ENCODE measurements at regions not wholly inside any gene's neighbourhood (a gene's known extent, or its start where the extent isn't known, plus 50 kb on each side); places are given as distances from the start of the nearest gene placed in this dataset.

DNA sequence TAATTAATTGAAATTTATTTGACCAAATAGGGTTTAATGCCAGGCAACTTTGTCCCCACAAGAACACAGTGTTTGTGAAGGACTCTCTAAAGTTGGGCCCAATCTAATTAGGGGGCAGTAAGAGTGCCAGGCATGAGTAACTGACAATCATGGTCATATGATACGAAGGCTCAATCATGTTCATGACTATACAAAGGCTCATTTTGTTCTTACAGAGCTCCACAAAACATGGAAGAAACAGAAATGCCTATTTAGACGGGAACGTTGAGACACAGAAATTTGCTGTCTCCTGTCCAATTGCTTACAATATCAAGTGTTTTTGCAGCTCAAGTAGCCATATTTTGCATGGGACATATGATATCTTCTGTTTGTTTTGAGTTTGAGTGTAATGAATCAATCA lies 391.1 kb downstream of the SI start:
- intact Hi-C loops (cut with micrococcal nuclease) = no loop called here
- no peak for ATAC-seq
- Histone ChIP-seq H3K27ac (ENCODE audit: low read depth, low read length) (no peak overlapping the region), H3K4me1 (ENCODE audit: control insufficient read depth in 1 of 2, insufficient read depth in 2 of 2, low read length in 2 of 2) (no peaks in the 10 kb centered on the region), H3K79me2 (ENCODE audit: insufficient read depth, low read length) (no peaks in the 10 kb centered on the region), H3K4me2 (ENCODE audit: low read length) (no peak overlapping the region), H3K9me3 (ENCODE audit: control insufficient read depth in 1 of 2, insufficient read depth in 1 of 2, low read depth in 1 of 2, low read length in 2 of 2) (no peaks in the 10 kb centered on the region), H3K9me2 (ENCODE audit: insufficient read depth) (no peaks in the 10 kb centered on the region), H3K27me3 (ENCODE audit: insufficient read depth, low read length) (no peaks in the 10 kb centered on the region), H4K20me1 (ENCODE audit: insufficient read depth) (no peaks in the 10 kb centered on the region), H3K9ac (ENCODE audit: low read length) (no peak overlapping the region), H2AFZ (ENCODE audit: low read depth, low read length, poor library complexity, severe bottlenecking) (no peak overlapping the region), H3K36me3 (ENCODE audit: control insufficient read depth in 1 of 2, insufficient read depth in 2 of 2, low read length in 2 of 2) (no peaks in the 10 kb centered on the region), H3K4me3 (replicated peaks in 1 of 2; ENCODE audit: low read depth in 1 of 2, low read length in 2 of 2) (no peak overlapping the region)
- no peak for DNase-seq (ENCODE audit: low read depth, low spot score)
- RAD21 ChIA-PET (ENCODE audit: low non-redundant PET in 1 of 2, low total read pairs in 2 of 2, uncharacterized antibody in 2 of 2, unreplicated experiment in 2 of 2) = no interaction called here
- POLR2A ChIA-PET = no interaction called here
- CTCF ChIA-PET = no interaction called here
- BruUV-seq (replicated peaks) = no TSS peak
- TF ChIP-seq POLR2AphosphoS5 (IDR thresholded peaks at IDR 0.05; ENCODE audit: low read depth, low read length) = no peak
- TF ChIP-seq MAX (IDR thresholded peaks at IDR 0.05) = no peak
- TF ChIP-seq FOSL1 (IDR thresholded peaks at IDR 0.05; ENCODE audit: low read depth) = no peak

- no peak for ATAC-seq
- TF ChIP-seq EZH2 (IDR thresholded peaks at IDR 0.05) (no peak), CEBPB (IDR thresholded peaks at IDR 0.05; ENCODE audit: low read depth) (no peak), ZBTB33 (IDR thresholded peaks at IDR 0.05; ENCODE audit: extremely low read depth, insufficient replicate concordance, low read length) (no peak), ELF1 (IDR thresholded peaks at IDR 0.05; ENCODE audit: borderline replicate concordance, low read depth) (no peak), RAD21 (IDR thresholded peaks at IDR 0.05; ENCODE audit: low read depth) (no peak), JUND (IDR thresholded peaks at IDR 0.05) (no peak)
- TF ChIP-seq, protein P1, sequence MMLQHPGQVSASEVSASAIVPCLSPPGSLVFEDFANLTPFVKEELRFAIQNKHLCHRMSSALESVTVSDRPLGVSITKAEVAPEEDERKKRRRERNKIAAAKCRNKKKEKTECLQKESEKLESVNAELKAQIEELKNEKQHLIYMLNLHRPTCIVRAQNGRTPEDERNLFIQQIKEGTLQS (IDR thresholded peaks at IDR 0.05) = no peak
- no TSS peak for BruUV-seq (replicated peaks)
Observed at GRCh38 chr3:164683489-164683888, 394.8 kb downstream of the SI start.

More at GRCh38 chr3:164683489-164683888, 394.8 kb downstream of the SI start:
- Histone ChIP-seq H3K4me1 (ENCODE audit: control insufficient read depth in 1 of 2, insufficient read depth in 2 of 2, low read length in 2 of 2) (no peaks in the 10 kb centered on the region), H3K9ac (ENCODE audit: low read length) (no peak overlapping the region), H3K9me3 (ENCODE audit: control insufficient read depth in 1 of 2, insufficient read depth in 1 of 2, low read depth in 1 of 2, low read length in 2 of 2) (no peaks in the 10 kb centered on the region), H2AFZ (ENCODE audit: low read depth, low read length, poor library complexity, severe bottlenecking) (no peak overlapping the region), H3K27me3 (ENCODE audit: insufficient read depth, low read length) (no peaks in the 10 kb centered on the region), H3K27ac (ENCODE audit: low read depth, low read length) (no peak overlapping the region), H3K4me3 (replicated peaks in 1 of 2; ENCODE audit: low read depth in 1 of 2, low read length in 2 of 2) (no peak overlapping the region), H3K79me2 (ENCODE audit: insufficient read depth, low read length) (no peaks in the 10 kb centered on the region), H3K9me2 (ENCODE audit: insufficient read depth) (no peaks in the 10 kb centered on the region), H3K36me3 (ENCODE audit: control insufficient read depth in 1 of 2, insufficient read depth in 2 of 2, low read length in 2 of 2) (no peaks in the 10 kb centered on the region), H3K4me2 (ENCODE audit: low read length) (no peak overlapping the region), H4K20me1 (ENCODE audit: insufficient read depth) (no peaks in the 10 kb centered on the region)
- POLR2A ChIA-PET = no interaction called here
- CTCF ChIA-PET = no interaction called here
- RAD21 ChIA-PET (ENCODE audit: low non-redundant PET in 1 of 2, low total read pairs in 2 of 2, uncharacterized antibody in 2 of 2, unreplicated experiment in 2 of 2) = no interaction called here
- intact Hi-C loops (cut with micrococcal nuclease) = no loop called here
- DNase-seq (ENCODE audit: low read depth, low spot score) = no peak

Data from HCT116 (cell line).